ENCODE measurements at regions not wholly inside any gene's neighbourhood (a gene's known extent, or its start where the extent isn't known, plus 50 kb on each side); places are given as distances from the start of the nearest gene placed in this dataset.

- TF ChIP-seq POLR2AphosphoS5 (IDR thresholded peaks at IDR 0.05; ENCODE audit: low read depth, low read length) (no peak), TAF1 (IDR thresholded peaks at IDR 0.05; ENCODE audit: borderline replicate concordance, insufficient read depth, low read length) (no peak), REST (IDR thresholded peaks at IDR 0.05; ENCODE audit: insufficient read depth in 1 of 2, low read depth in 2 of 2, low read length in 2 of 2) (no peak), FOXP2 (optimal IDR thresholded peaks at IDR 0.05; ENCODE audit: borderline replicate concordance, extremely low read depth, extremely low read length, insufficient read depth) (no peak), SIN3A (IDR thresholded peaks at IDR 0.05; ENCODE audit: borderline replicate concordance, insufficient read depth, low read length) (no peak)
Measured at GRCh38 chr12:116474899-116475298, 84.3 kb upstream of the MAP1LC3B2 start.

- TF ChIP-seq TAF1 (IDR thresholded peaks at IDR 0.05; ENCODE audit: borderline replicate concordance, insufficient read depth, low read length) (no peak), REST (IDR thresholded peaks at IDR 0.05; ENCODE audit: insufficient read depth in 1 of 2, low read depth in 2 of 2, low read length in 2 of 2) (no peak), FOXP2 (optimal IDR thresholded peaks at IDR 0.05; ENCODE audit: borderline replicate concordance, extremely low read depth, extremely low read length, insufficient read depth) (no peak), SIN3A (IDR thresholded peaks at IDR 0.05; ENCODE audit: borderline replicate concordance, insufficient read depth, low read length) (no peak), POLR2AphosphoS5 (IDR thresholded peaks at IDR 0.05; ENCODE audit: low read depth, low read length) (no peak)
Measured at GRCh38 chr12:116476227-116476822, 82.9 kb upstream of the MAP1LC3B2 start.

GRCh38 chr12:116478243-116478773 is 80.9 kb upstream of the MAP1LC3B2 start:
- TF ChIP-seq REST (IDR thresholded peaks at IDR 0.05; ENCODE audit: insufficient read depth in 1 of 2, low read depth in 2 of 2, low read length in 2 of 2) (no peak), POLR2AphosphoS5 (IDR thresholded peaks at IDR 0.05; ENCODE audit: low read depth, low read length) (no peak), SIN3A (IDR thresholded peaks at IDR 0.05; ENCODE audit: borderline replicate concordance, insufficient read depth, low read length) (no peak), FOXP2 (optimal IDR thresholded peaks at IDR 0.05; ENCODE audit: borderline replicate concordance, extremely low read depth, extremely low read length, insufficient read depth) (no peak), TAF1 (IDR thresholded peaks at IDR 0.05; ENCODE audit: borderline replicate concordance, insufficient read depth, low read length) (no peak)

- TF ChIP-seq POLR2AphosphoS5 (IDR thresholded peaks at IDR 0.05; ENCODE audit: low read depth, low read length) (no peak), TAF1 (IDR thresholded peaks at IDR 0.05; ENCODE audit: borderline replicate concordance, insufficient read depth, low read length) (no peak), REST (IDR thresholded peaks at IDR 0.05; ENCODE audit: insufficient read depth in 1 of 2, low read depth in 2 of 2, low read length in 2 of 2) (no peak), SIN3A (IDR thresholded peaks at IDR 0.05; ENCODE audit: borderline replicate concordance, insufficient read depth, low read length) (no peak), FOXP2 (optimal IDR thresholded peaks at IDR 0.05; ENCODE audit: borderline replicate concordance, extremely low read depth, extremely low read length, insufficient read depth) (no peak)
Measured at GRCh38 chr12:116480210-116480810, 78.9 kb upstream of the MAP1LC3B2 start.

Data from PFSK-1 (cell line).